SJSA1 (cell line): ENCODE measurements at regions not wholly inside any gene's neighbourhood (a gene's known extent, or its start where the extent isn't known, plus 50 kb on each side); places are given as distances from the start of the nearest gene placed in this dataset.
A peak's percentile ranks its signal among the peaks of the same experiment; 100 is the strongest.

ENCODE experiments used
- DNase-seq, 2 experiments: peaks; one replicate each; pipeline ENCODE4 v3.0.0-alpha.2; 2015 to 2020; ENCODE audit warnings: low spot score in 2 of 2, low read depth in 1 of 2
- H3K27ac ChIP-seq: fragments of 250-450 bp; sonication (Bioruptor Pico); 2 replicates; pipeline ENCODE4 v1.5.1; 2020; ENCODE audit warnings: mild to moderate bottlenecking, moderate library complexity
- H3K27me3 ChIP-seq: fragments of 250-450 bp; sonication (Bioruptor Pico); replicated peaks from 2 replicates; pipeline ENCODE4 v1.5.1; 2020; ENCODE audit warnings: mild to moderate bottlenecking, moderate library complexity
- H3K36me3 ChIP-seq: fragments of 250-450 bp; sonication (Bioruptor Pico); 2 replicates; pipeline ENCODE4 v1.5.1; 2020; ENCODE audit warnings: mild to moderate bottlenecking
- H3K4me1 ChIP-seq: fragments of 250-450 bp; sonication (Bioruptor Pico); replicated peaks from 2 replicates; pipeline ENCODE4 v1.6.1; 2021; ENCODE audit warnings: mild to moderate bottlenecking
- H3K4me3 ChIP-seq: fragments of 250-450 bp; sonication (Bioruptor Pico); 2 replicates; pipeline ENCODE4 v1.5.1; 2020; ENCODE audit warnings: mild to moderate bottlenecking
- H3K9me3 ChIP-seq: fragments of 250-450 bp; sonication (Bioruptor Pico); replicated peaks from 2 replicates; pipeline ENCODE4 v1.5.1; 2020; ENCODE audit warnings: mild to moderate bottlenecking

GRCh38 chr12:28104903-28105864 lies 85.1 kb upstream of the CCDC91 start:
- Histone ChIP-seq H3K36me3 (no peaks in the 10 kb centered on the region), H3K27ac (no peak overlapping the region), H3K9me3 (no peaks in the 10 kb centered on the region), H3K27me3 (no peaks in the 10 kb centered on the region), H3K4me1 (no peaks in the 10 kb centered on the region), H3K4me3 (no peak overlapping the region)
- no peak for DNase-seq

- Histone ChIP-seq H3K36me3 (no peaks in the 10 kb centered on the region), H3K4me1 (no peaks in the 10 kb centered on the region), H3K4me3 (no peak overlapping the region), H3K27me3 (no peaks in the 10 kb centered on the region), H3K9me3 (no peaks in the 10 kb centered on the region), H3K27ac (no peak overlapping the region)
- no peak for DNase-seq
These were observed 82.6 kb upstream of the CCDC91 start for GRCh38 chr12:28107679-28108078.

- H3K36me3 ChIP-seq: no peaks in the 10 kb centered on the region
- H3K27me3 ChIP-seq: no peaks in the 10 kb centered on the region
- no peak overlapping the region for H3K27ac ChIP-seq
- no peaks in the 10 kb centered on the region for H3K4me1 ChIP-seq
- DNase-seq: no peak
- no peak overlapping the region for H3K4me3 ChIP-seq
- no peaks in the 10 kb centered on the region for H3K9me3 ChIP-seq
These were observed 81.7 kb upstream of the CCDC91 start for GRCh38 chr12:28108599-28108998.

GRCh38 chr12:28110329-28110728 lies 79.9 kb upstream of the CCDC91 start:
- DNase-seq: no peak
- H3K36me3 ChIP-seq: no peaks in the 10 kb centered on the region
- no peaks in the 10 kb centered on the region for H3K9me3 ChIP-seq
- no peaks in the 10 kb centered on the region for H3K27me3 ChIP-seq
- H3K4me1 ChIP-seq: peaks cover 9% of the 10 kb centered on the region
- H3K27ac ChIP-seq: no peak overlapping the region
- H3K4me3 ChIP-seq: no peak overlapping the region

- H3K27ac ChIP-seq: no peak overlapping the region; the same call in 1 of the 2 replicates
- no peaks in the 10 kb centered on the region for H3K9me3 ChIP-seq
- peaks cover 13% of the 10 kb centered on the region for H3K4me1 ChIP-seq
- no peaks in the 10 kb centered on the region for H3K36me3 ChIP-seq
- H3K4me3 ChIP-seq: no peak overlapping the region
- peak in 1 of 2 experiments; percentile 58 for DNase-seq
- H3K27me3 ChIP-seq: no peaks in the 10 kb centered on the region
These were observed 75.8 kb upstream of the CCDC91 start for GRCh38 chr12:28114488-28114887.

- DNase-seq: no peak
These were observed 68.8 kb upstream of the CCDC91 start for GRCh38 chr12:28121433-28121832.

GRCh38 chr12:28121899-28122655 lies 68.2 kb upstream of the CCDC91 start:
- peaks cover 26% of the 10 kb centered on the region for H3K4me1 ChIP-seq
- H3K27ac ChIP-seq: peak overlapping the region; percentile 28; the same call in 1 of the 2 replicates
- H3K4me3 ChIP-seq: no peak overlapping the region
- no peaks in the 10 kb centered on the region for H3K36me3 ChIP-seq
- DNase-seq: peak in 1 of 2 experiments; percentile 29
- H3K9me3 ChIP-seq: no peaks in the 10 kb centered on the region
- H3K27me3 ChIP-seq: no peaks in the 10 kb centered on the region

More at GRCh38 chr12:28121433-28121832, 68.8 kb upstream of the CCDC91 start:
- 0 out of 2 replicates have a peak overlapping the region, but pooled peaks have one; percentile 28 for H3K27ac ChIP-seq
- H3K4me3 ChIP-seq: no peak overlapping the region
- H3K27me3 ChIP-seq: no peaks in the 10 kb centered on the region
- H3K4me1 ChIP-seq: peaks cover 29% of the 10 kb centered on the region
- H3K36me3 ChIP-seq: no peaks in the 10 kb centered on the region
- H3K9me3 ChIP-seq: no peaks in the 10 kb centered on the region

- H3K4me1 ChIP-seq: peaks cover 26% of the 10 kb centered on the region
- H3K27me3 ChIP-seq: no peaks in the 10 kb centered on the region
- no peak overlapping the region for H3K4me3 ChIP-seq
- no peaks in the 10 kb centered on the region for H3K9me3 ChIP-seq
- H3K27ac ChIP-seq: no peak overlapping the region
- no peak for DNase-seq
- H3K36me3 ChIP-seq: no peaks in the 10 kb centered on the region
These were observed 67.5 kb upstream of the CCDC91 start for GRCh38 chr12:28122756-28123155.

GRCh38 chr12:28127455-28127854 lies 62.8 kb upstream of the CCDC91 start:
- peaks cover 34% of the 10 kb centered on the region for H3K4me1 ChIP-seq
- H3K27ac ChIP-seq: no peak overlapping the region
- H3K27me3 ChIP-seq: no peaks in the 10 kb centered on the region
- H3K36me3 ChIP-seq: no peaks in the 10 kb centered on the region
- no peak for DNase-seq
- H3K4me3 ChIP-seq: no peak overlapping the region
- H3K9me3 ChIP-seq: no peaks in the 10 kb centered on the region

GRCh38 chr12:28129031-28129430 lies 61.2 kb upstream of the CCDC91 start:
- Histone ChIP-seq H3K4me1 (peaks cover 24% of the 10 kb centered on the region), H3K4me3 (no peak overlapping the region), H3K9me3 (no peaks in the 10 kb centered on the region), H3K27ac (no peak overlapping the region), H3K27me3 (no peaks in the 10 kb centered on the region), H3K36me3 (no peaks in the 10 kb centered on the region)
- no peak for DNase-seq

- Histone ChIP-seq H3K4me1 (peaks cover 24% of the 10 kb centered on the region), H3K4me3 (no peak overlapping the region), H3K9me3 (no peaks in the 10 kb centered on the region), H3K36me3 (no peaks in the 10 kb centered on the region), H3K27ac (peak overlapping the region; percentile 96), H3K27me3 (no peaks in the 10 kb centered on the region)
- no peak for DNase-seq
These were observed 60.0 kb upstream of the CCDC91 start for GRCh38 chr12:28130234-28130624.

- H3K4me3 ChIP-seq: no peak overlapping the region
These were observed 59.3 kb upstream of the CCDC91 start for GRCh38 chr12:28130625-28131598.

GRCh38 chr12:28132398-28132797 lies 57.9 kb upstream of the CCDC91 start:
- Histone ChIP-seq H3K36me3 (no peaks in the 10 kb centered on the region), H3K4me3 (no peak overlapping the region), H3K9me3 (no peaks in the 10 kb centered on the region), H3K4me1 (peaks cover 24% of the 10 kb centered on the region), H3K27me3 (no peaks in the 10 kb centered on the region), H3K27ac (no peak overlapping the region)
- DNase-seq: no peak

More at GRCh38 chr12:28130625-28131598, 59.3 kb upstream of the CCDC91 start:
- Histone ChIP-seq H3K27me3 (no peaks in the 10 kb centered on the region), H3K4me1 (peaks cover 24% of the 10 kb centered on the region), H3K36me3 (no peaks in the 10 kb centered on the region), H3K9me3 (no peaks in the 10 kb centered on the region), H3K27ac (peak overlapping the region; percentile 96)
- DNase-seq: peak; percentile 90 to 93
